ENCODE measurements at regions not wholly inside any gene's neighbourhood (a gene's known extent, or its start where the extent isn't known, plus 50 kb on each side); places are given as distances from the start of the nearest gene placed in this dataset.
A peak's percentile ranks its signal among the peaks of the same experiment; 100 is the strongest.

- H3K27ac Mint-ChIP-seq: no peak overlapping the region
- no peak overlapping the region for H3K4me3 Mint-ChIP-seq
- no peak for DNase-seq
- H3K9me3 Mint-ChIP-seq (ENCODE audit: low read depth): no peaks in the 10 kb centered on the region
- no peaks in the 10 kb centered on the region for H3K36me3 Mint-ChIP-seq (ENCODE audit: low read depth)
- ChIA-PET CTCF (interaction anchor here (0.6 to 1.6 kb wide), 2 partner anchors 8 to 461 kb away, joined by 3 to 5 read pairs; no protein-coding TSS in a partner anchor), POLR2A (no interaction called here)
- peak; percentile 23 for ATAC-seq
- peaks cover 23% of the 10 kb centered on the region for H3K27me3 Mint-ChIP-seq
- intact Hi-C loops (cut with DNase I, micrococcal nuclease): no loop called here
- H3K4me1 Mint-ChIP-seq: peaks cover 2% of the 10 kb centered on the region
Observed at GRCh38 chr22:22737590-22737989, 93.2 kb downstream of the GGTLC2 start.

GRCh38 chr22:22738959-22739585, 94.7 kb downstream of the GGTLC2 start:
- H3K4me3 Mint-ChIP-seq: no peak overlapping the region
- no peak for ATAC-seq

GRCh38 chr22:22740560-22741276, 96.3 kb downstream of the GGTLC2 start:
- intact Hi-C loops (cut with DNase I, micrococcal nuclease): no loop called here
- DNase-seq (no peak), ATAC-seq (no peak)
- H3K4me3 Mint-ChIP-seq: no peak overlapping the region
- no peaks in the 10 kb centered on the region for H3K9me3 Mint-ChIP-seq (ENCODE audit: low read depth)
- peaks cover 27% of the 10 kb centered on the region for H3K27me3 Mint-ChIP-seq
- ChIA-PET CTCF (no interaction called here), POLR2A (no interaction called here)
- H3K36me3 Mint-ChIP-seq (ENCODE audit: low read depth): no peaks in the 10 kb centered on the region
- H3K4me1 Mint-ChIP-seq: no peaks in the 10 kb centered on the region
- no peak overlapping the region for H3K27ac Mint-ChIP-seq

More at GRCh38 chr22:22738959-22739585, 94.7 kb downstream of the GGTLC2 start:
- no peaks in the 10 kb centered on the region for H3K4me1 Mint-ChIP-seq
- no peaks in the 10 kb centered on the region for H3K36me3 Mint-ChIP-seq (ENCODE audit: low read depth)
- intact Hi-C loops (cut with DNase I, micrococcal nuclease): no loop called here
- ChIA-PET CTCF (no interaction called here), POLR2A (interaction anchor here (0.5 kb wide), 1 partner anchor 203 kb away, joined by 3 read pairs; no protein-coding TSS in a partner anchor)
- peaks cover 27% of the 10 kb centered on the region for H3K27me3 Mint-ChIP-seq
- no peak overlapping the region for H3K27ac Mint-ChIP-seq
- H3K9me3 Mint-ChIP-seq (ENCODE audit: low read depth): no peaks in the 10 kb centered on the region
- DNase-seq: no peak

GRCh38 chr22:22741843-22742242, 97.4 kb downstream of the GGTLC2 start:
- POLR2A ChIA-PET: no interaction called here
- Mint-ChIP-seq H3K4me1 (no peaks in the 10 kb centered on the region), H3K36me3 (ENCODE audit: low read depth) (no peaks in the 10 kb centered on the region), H3K27ac (no peak overlapping the region), H3K27me3 (peaks cover 23% of the 10 kb centered on the region), H3K9me3 (ENCODE audit: low read depth) (no peaks in the 10 kb centered on the region), H3K4me3 (no peak overlapping the region)
- DNase-seq (no peak), ATAC-seq (no peak)
- CTCF ChIA-PET: interaction anchor here (0.6 to 1.4 kb wide), 4 partner anchors 22 to 179 kb away, joined by 3 to 7 read pairs (median 4); no protein-coding TSS in a partner anchor
- intact Hi-C loops (cut with DNase I, micrococcal nuclease): no loop called here

GRCh38 chr22:22742641-22743040, 98.2 kb downstream of the GGTLC2 start:
- Mint-ChIP-seq H3K36me3 (ENCODE audit: low read depth) (no peaks in the 10 kb centered on the region), H3K9me3 (ENCODE audit: low read depth) (no peaks in the 10 kb centered on the region), H3K4me3 (no peak overlapping the region), H3K4me1 (no peaks in the 10 kb centered on the region), H3K27ac (no peak overlapping the region), H3K27me3 (peaks cover 20% of the 10 kb centered on the region)
- intact Hi-C loops (cut with DNase I, micrococcal nuclease): no loop called here
- CTCF ChIA-PET: interaction anchor here (1.1 to 1.4 kb wide), 3 partner anchors 21 to 41 kb away, joined by 3 to 7 read pairs (median 3); no protein-coding TSS in a partner anchor
- no peak for ATAC-seq
- POLR2A ChIA-PET: no interaction called here
- no peak for DNase-seq

GRCh38 chr22:22743128-22743760, 98.8 kb downstream of the GGTLC2 start:
- POLR2A ChIA-PET: no interaction called here
- intact Hi-C loops (cut with DNase I, micrococcal nuclease): no loop called here
- H3K9me3 Mint-ChIP-seq (ENCODE audit: low read depth): no peaks in the 10 kb centered on the region
- H3K27me3 Mint-ChIP-seq: peaks cover 20% of the 10 kb centered on the region
- ATAC-seq (no peak), DNase-seq (no peak)
- H3K4me3 Mint-ChIP-seq: no peak overlapping the region
- CTCF ChIA-PET: interaction anchor here (0.6 to 3.7 kb wide), 5 partner anchors 13 to 141 kb away, joined by 3 to 15 read pairs (median 3); no protein-coding TSS in a partner anchor
- no peaks in the 10 kb centered on the region for H3K4me1 Mint-ChIP-seq
- H3K27ac Mint-ChIP-seq: no peak overlapping the region
- H3K36me3 Mint-ChIP-seq (ENCODE audit: low read depth): no peaks in the 10 kb centered on the region

- Mint-ChIP-seq H3K9me3 (ENCODE audit: low read depth) (no peaks in the 10 kb centered on the region), H3K4me1 (no peaks in the 10 kb centered on the region), H3K36me3 (ENCODE audit: low read depth) (no peaks in the 10 kb centered on the region), H3K27ac (no peak overlapping the region), H3K27me3 (peaks cover 18% of the 10 kb centered on the region), H3K4me3 (no peak overlapping the region)
- DNase-seq (no peak), ATAC-seq (no peak)
- intact Hi-C loops (cut with DNase I, micrococcal nuclease): loop anchor here in 1 of 2 experiments (5.0 kb wide), 1 partner anchor 282 kb away; no protein-coding TSS in a partner anchor
- ChIA-PET POLR2A (interaction anchor here (1.2 kb wide), 1 partner anchor 9 kb away, joined by 3 read pairs; no protein-coding TSS in a partner anchor), CTCF (interaction anchor here (0.6 to 3.7 kb wide), 19 partner anchors 8 to 286 kb away, joined by 3 to 15 read pairs (median 5); no protein-coding TSS in a partner anchor)
Observed at GRCh38 chr22:22744412-22745224, 100.2 kb downstream of the GGTLC2 start.

- Mint-ChIP-seq H3K9me3 (ENCODE audit: low read depth) (no peaks in the 10 kb centered on the region), H3K4me3 (no peak overlapping the region), H3K27ac (no peak overlapping the region), H3K4me1 (no peaks in the 10 kb centered on the region), H3K36me3 (ENCODE audit: low read depth) (no peaks in the 10 kb centered on the region), H3K27me3 (peaks cover 13% of the 10 kb centered on the region)
- intact Hi-C loops (cut with DNase I, micrococcal nuclease): loop anchor here in 1 of 2 experiments (5.0 kb wide), 1 partner anchor 283 kb away; no protein-coding TSS in a partner anchor
- DNase-seq (peak; percentile 67), ATAC-seq (peak; percentile 66)
- POLR2A ChIA-PET: interaction anchor here (1.2 kb wide), 1 partner anchor 8 kb away, joined by 3 read pairs; no protein-coding TSS in a partner anchor
- CTCF ChIA-PET: interaction anchor here (0.6 to 3.7 kb wide), 28 partner anchors 8 to 287 kb away, joined by 3 to 15 read pairs (median 4); no protein-coding TSS in a partner anchor
Observed at GRCh38 chr22:22745225-22746060, 101.0 kb downstream of the GGTLC2 start.

GRCh38 chr22:22746061-22746962, 101.9 kb downstream of the GGTLC2 start:
- Mint-ChIP-seq H3K36me3 (ENCODE audit: low read depth) (no peaks in the 10 kb centered on the region), H3K4me1 (no peaks in the 10 kb centered on the region), H3K27me3 (peaks cover 8% of the 10 kb centered on the region), H3K4me3 (no peak overlapping the region), H3K9me3 (ENCODE audit: low read depth) (no peaks in the 10 kb centered on the region), H3K27ac (no peak overlapping the region)
- POLR2A ChIA-PET: no interaction called here
- CTCF ChIA-PET: interaction anchor here (0.6 to 3.7 kb wide), 24 partner anchors 8 to 282 kb away, joined by 3 to 15 read pairs (median 4); no protein-coding TSS in a partner anchor
- ATAC-seq (peak; percentile 9), DNase-seq (no peak)
- intact Hi-C loops (cut with DNase I, micrococcal nuclease): loop anchor here in 1 of 2 experiments (5.0 kb wide), 1 partner anchor 284 kb away; no protein-coding TSS in a partner anchor

Measured in activated CD4-positive, alpha-beta T cell treated with anti-CD3 and anti-CD28 coated beads for 36 hours (primary cell).